GM06990 (cell line): ENCODE measurements at regions not wholly inside any gene's neighbourhood (a gene's known extent, or its start where the extent isn't known, plus 50 kb on each side); places are given as distances from the start of the nearest gene placed in this dataset.

Source experiments
- DNase-seq: peaks from one replicate; pipeline ENCODE4 v3.0.0-alpha.2; 2011; ENCODE audit not compliant: insufficient read length; ENCODE audit errors: extremely low read depth
- H3K27me3 ChIP-seq: replicated peaks from 2 replicates; pipeline ENCODE4 v1.6.0; 2011; ENCODE audit warnings: low read length; ENCODE audit not compliant: control insufficient read depth, insufficient read depth
- H3K36me3 ChIP-seq: 2 replicates; pipeline ENCODE4 v1.5.1; 2011; ENCODE audit warnings: low read length; ENCODE audit not compliant: control insufficient read depth, insufficient read depth
- H3K4me3 ChIP-seq: replicated peaks from 2 replicates; pipeline ENCODE4 v1.5.1; 2011; ENCODE audit warnings: low read depth, mild to moderate bottlenecking, control low read depth, low read length
- CTCF ChIP-seq: IDR thresholded peaks from 2 replicates; pipeline ENCODE4 v1.5.1; 2011; ENCODE audit warnings: low read length, control low read depth, mild to moderate bottlenecking, inconsistent platforms; ENCODE audit not compliant: insufficient read depth, poor library complexity, severe bottlenecking

GRCh38 chr12:59027199-59027598, 106.9 kb upstream of the LRIG3 start:
- DNase-seq = no peak
- no peaks in the 10 kb centered on the region for H3K36me3 ChIP-seq

GRCh38 chr12:59023861-59024424, 103.6 kb upstream of the LRIG3 start:
- H3K36me3 ChIP-seq = no peaks in the 10 kb centered on the region
- no peak for TF ChIP-seq CTCF
- no peaks in the 10 kb centered on the region for H3K27me3 ChIP-seq
- no peak for DNase-seq
- no peak overlapping the region for H3K4me3 ChIP-seq

More at GRCh38 chr12:59027199-59027598, 106.9 kb upstream of the LRIG3 start:
- Histone ChIP-seq H3K4me3 (no peak overlapping the region), H3K27me3 (no peaks in the 10 kb centered on the region)
- TF ChIP-seq CTCF = no peak

GRCh38 chr12:59020073-59020946, 100.0 kb upstream of the LRIG3 start:
- no peak for DNase-seq
- H3K4me3 ChIP-seq = no peak overlapping the region
- no peaks in the 10 kb centered on the region for H3K27me3 ChIP-seq
- no peak for TF ChIP-seq CTCF
- H3K36me3 ChIP-seq = no peaks in the 10 kb centered on the region

- Histone ChIP-seq H3K27me3 (no peaks in the 10 kb centered on the region), H3K4me3 (no peak overlapping the region), H3K36me3 (no peaks in the 10 kb centered on the region)
- no peak for DNase-seq
- no peak for TF ChIP-seq CTCF
Observed at GRCh38 chr12:59014885-59015284, 94.6 kb upstream of the LRIG3 start.

GRCh38 chr12:59010941-59011340, 90.6 kb upstream of the LRIG3 start:
- Histone ChIP-seq H3K27me3 (no peaks in the 10 kb centered on the region), H3K4me3 (no peak overlapping the region), H3K36me3 (no peaks in the 10 kb centered on the region)
- no peak for TF ChIP-seq CTCF
- DNase-seq = no peak
